Suprapubic skin (tissue), 3 donors: ENCODE measurements at regions not wholly inside any gene's neighbourhood (a gene's known extent, or its start where the extent isn't known, plus 50 kb on each side); places are given as distances from the start of the nearest gene placed in this dataset.

Experiments used
- POLR2A ChIP-seq, 2 donors: fragments of 450-650 bp; IDR thresholded peaks; one replicate each; pipeline ENCODE4 v1.6.1; 2017; ENCODE audit warnings: antibody characterized with exemption in 2 of 2, mild to moderate bottlenecking in 2 of 2, moderate library complexity in 2 of 2
- TF ChIP-seq, protein P1 (sequence below), 2 donors: fragments of 200-600 bp in 1 of 2; fragments of 450-650 bp in 1 of 2; sonication (generic) in 1 of 2; IDR thresholded peaks; one replicate each; pipeline ENCODE4 v1.5.1; 2016 to 2019; ENCODE audit warnings: antibody characterized with exemption in 2 of 2, mild to moderate bottlenecking in 1 of 2, moderate library complexity in 1 of 2

DNA sequence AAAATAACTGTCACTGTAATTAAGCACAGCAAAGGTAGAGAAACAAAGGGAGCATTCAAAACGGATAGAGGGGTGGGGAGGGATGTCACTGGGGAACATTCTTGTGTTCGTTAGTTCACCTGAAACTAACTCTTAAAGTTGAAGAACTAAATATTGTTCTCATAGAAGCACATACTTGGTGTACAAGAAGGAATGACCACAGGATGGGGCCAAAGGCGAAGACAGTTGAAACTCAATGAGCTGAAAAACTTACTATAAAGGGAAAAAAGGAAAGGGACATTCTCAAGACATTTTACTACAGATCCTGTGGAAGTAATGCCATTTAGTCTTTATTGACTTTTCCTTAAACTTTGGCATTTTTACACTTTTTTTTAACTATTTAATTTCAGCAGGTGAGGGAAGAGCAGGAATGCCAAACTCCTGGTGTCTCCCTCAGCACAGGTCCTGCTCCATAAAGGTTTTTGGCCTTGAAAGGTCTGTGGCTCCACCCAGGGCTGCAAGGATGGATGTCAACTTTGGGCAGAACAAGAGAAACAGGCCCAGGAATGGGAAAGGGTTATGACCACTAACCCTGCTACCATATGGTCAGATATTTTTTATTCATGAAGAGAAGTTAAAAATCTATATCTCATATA lies 197.6 kb upstream of the RASA1 start:
- no peak for TF ChIP-seq POLR2A (IDR thresholded peaks at IDR 0.05)
- TF ChIP-seq, protein P1, sequence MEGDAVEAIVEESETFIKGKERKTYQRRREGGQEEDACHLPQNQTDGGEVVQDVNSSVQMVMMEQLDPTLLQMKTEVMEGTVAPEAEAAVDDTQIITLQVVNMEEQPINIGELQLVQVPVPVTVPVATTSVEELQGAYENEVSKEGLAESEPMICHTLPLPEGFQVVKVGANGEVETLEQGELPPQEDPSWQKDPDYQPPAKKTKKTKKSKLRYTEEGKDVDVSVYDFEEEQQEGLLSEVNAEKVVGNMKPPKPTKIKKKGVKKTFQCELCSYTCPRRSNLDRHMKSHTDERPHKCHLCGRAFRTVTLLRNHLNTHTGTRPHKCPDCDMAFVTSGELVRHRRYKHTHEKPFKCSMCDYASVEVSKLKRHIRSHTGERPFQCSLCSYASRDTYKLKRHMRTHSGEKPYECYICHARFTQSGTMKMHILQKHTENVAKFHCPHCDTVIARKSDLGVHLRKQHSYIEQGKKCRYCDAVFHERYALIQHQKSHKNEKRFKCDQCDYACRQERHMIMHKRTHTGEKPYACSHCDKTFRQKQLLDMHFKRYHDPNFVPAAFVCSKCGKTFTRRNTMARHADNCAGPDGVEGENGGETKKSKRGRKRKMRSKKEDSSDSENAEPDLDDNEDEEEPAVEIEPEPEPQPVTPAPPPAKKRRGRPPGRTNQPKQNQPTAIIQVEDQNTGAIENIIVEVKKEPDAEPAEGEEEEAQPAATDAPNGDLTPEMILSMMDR (IDR thresholded peaks at IDR 0.05) = peak in 1 of 2 donors; percentile 16
